Activated CD4-positive, alpha-beta memory T cell treated with anti-CD3 and anti-CD28 coated beads, Interleukin-2, amount 10 ng/mL, durations not matched to agents 7 days and 5 days (primary cell): ENCODE measurements at regions not wholly inside any gene's neighbourhood (a gene's known extent, or its start where the extent isn't known, plus 50 kb on each side); places are given as distances from the start of the nearest gene placed in this dataset.

Experiments used
- CTCF ChIA-PET: fragments of 350-600 bp; sonication (Branson Sonifier 250); formaldehyde crosslinking; loops from one replicate; lab custom pipeline; 2021; ENCODE audit warnings: antibody characterized with exemption, inconsistent platforms; lab: Charles Lee
- POLR2A ChIA-PET: fragments of 350-600 bp; sonication (Branson Sonifier 250); formaldehyde crosslinking; loops from one replicate; lab custom pipeline; 2021; ENCODE audit warnings: antibody characterized with exemption; lab: Charles Lee
- DNase-seq: peaks from one replicate; pipeline ENCODE4 v3.0.0-alpha.2; 2020
- H3K27ac Mint-ChIP-seq: one replicate; pipeline ENCODE4 v1.8.0; 2021; ENCODE audit warnings: mild to moderate bottlenecking, mixed read lengths
- H3K27me3 Mint-ChIP-seq: one replicate; pipeline ENCODE4 v1.8.0; 2021; ENCODE audit warnings: mixed read lengths
- H3K36me3 Mint-ChIP-seq: one replicate; pipeline ENCODE4 v1.8.0; 2021; ENCODE audit warnings: low read depth, mixed read lengths
- H3K4me1 Mint-ChIP-seq: one replicate; pipeline ENCODE4 v1.8.0; 2021; ENCODE audit warnings: mixed read lengths
- H3K4me3 Mint-ChIP-seq: one replicate; pipeline ENCODE4 v1.8.0; 2021; ENCODE audit warnings: mild to moderate bottlenecking, mixed read lengths
- H3K9me3 Mint-ChIP-seq: one replicate; pipeline ENCODE4 v1.8.0; 2021; ENCODE audit warnings: mixed read lengths

DNA sequence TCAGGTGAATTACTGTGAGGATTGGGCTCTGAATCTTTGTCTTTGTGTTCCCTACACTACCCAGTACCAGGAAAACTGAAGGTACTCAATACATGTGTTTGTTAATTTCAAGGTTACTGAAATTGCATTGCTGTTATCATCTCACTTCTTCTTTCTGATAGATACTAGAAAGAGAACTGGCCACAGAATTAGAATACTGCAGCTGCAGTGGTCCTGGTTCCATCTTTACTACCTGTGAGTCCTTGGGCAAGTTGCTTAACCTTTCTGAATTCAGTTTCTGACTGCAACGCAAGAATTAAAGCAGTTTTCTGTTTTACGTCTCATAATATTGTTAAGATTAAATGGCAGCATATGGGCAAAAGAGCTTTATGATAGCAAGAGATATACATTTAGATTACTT is 263.5 kb downstream of the LMO4 start:
- no peaks in the 10 kb centered on the region for H3K9me3 Mint-ChIP-seq
- POLR2A ChIA-PET = no interaction called here
- H3K27ac Mint-ChIP-seq = no peak overlapping the region
- peaks cover 2% of the 10 kb centered on the region for H3K27me3 Mint-ChIP-seq
- H3K4me1 Mint-ChIP-seq = no peaks in the 10 kb centered on the region
- no peak overlapping the region for H3K4me3 Mint-ChIP-seq
- no peaks in the 10 kb centered on the region for H3K36me3 Mint-ChIP-seq
- CTCF ChIA-PET = no interaction called here
- DNase-seq = no peak

GRCh38 chr1:87594736-87595383 is 266.2 kb downstream of the LMO4 start:
- no peak overlapping the region for H3K4me3 Mint-ChIP-seq
- no peaks in the 10 kb centered on the region for H3K9me3 Mint-ChIP-seq
- no peak overlapping the region for H3K27ac Mint-ChIP-seq
- peaks cover 2% of the 10 kb centered on the region for H3K27me3 Mint-ChIP-seq
- ChIA-PET POLR2A (no interaction called here), CTCF (no interaction called here)
- DNase-seq = no peak
- H3K4me1 Mint-ChIP-seq = no peaks in the 10 kb centered on the region
- H3K36me3 Mint-ChIP-seq = no peaks in the 10 kb centered on the region

DNA sequence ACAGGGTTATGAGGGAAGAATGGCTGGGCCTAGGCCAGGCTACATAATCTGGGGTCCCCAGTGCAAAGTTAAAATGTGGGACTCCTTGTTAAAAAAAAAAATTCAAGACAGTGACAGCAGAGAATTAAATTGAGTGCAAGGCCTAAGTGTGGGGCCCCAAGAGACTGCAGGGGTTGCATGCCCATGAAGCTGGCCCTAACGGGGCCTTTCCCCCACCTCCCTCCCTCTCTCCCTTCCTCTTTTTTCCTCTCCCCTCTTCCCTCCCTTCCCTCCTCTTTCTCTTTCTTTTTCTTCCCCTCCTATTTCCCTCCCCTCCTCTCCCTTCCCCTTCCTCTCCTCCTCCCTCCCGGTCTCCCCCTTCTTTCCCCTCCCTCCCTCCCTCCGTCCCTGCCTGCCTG is 266.7 kb downstream of the LMO4 start:
- ChIA-PET CTCF (no interaction called here), POLR2A (no interaction called here)
- no peak for DNase-seq
- no peaks in the 10 kb centered on the region for H3K36me3 Mint-ChIP-seq
- no peaks in the 10 kb centered on the region for H3K4me1 Mint-ChIP-seq
- no peak overlapping the region for H3K4me3 Mint-ChIP-seq
- peaks cover 2% of the 10 kb centered on the region for H3K27me3 Mint-ChIP-seq
- H3K9me3 Mint-ChIP-seq = no peaks in the 10 kb centered on the region
- H3K27ac Mint-ChIP-seq = no peak overlapping the region

DNA sequence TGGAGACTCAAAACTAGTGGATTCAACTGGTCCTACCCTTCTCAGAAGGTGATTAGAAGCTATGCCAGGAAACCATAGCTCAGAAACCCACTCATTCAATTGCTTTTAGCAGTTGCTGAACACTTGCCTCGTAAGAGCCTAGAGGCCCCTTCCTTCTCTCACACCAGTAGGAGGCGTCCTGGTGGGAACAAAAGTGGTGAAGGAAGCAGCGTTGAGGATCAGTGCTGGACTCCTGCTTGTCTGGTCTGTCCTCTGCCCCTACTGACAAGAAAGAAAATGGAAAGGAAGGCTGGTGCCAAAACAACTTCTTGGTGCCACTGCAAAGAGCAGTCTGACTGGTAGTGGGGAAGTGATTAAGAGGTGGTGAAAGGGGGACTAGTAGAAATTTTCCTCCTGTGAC is 269.7 kb downstream of the LMO4 start:
- CTCF ChIA-PET = no interaction called here

GRCh38 chr1:87599569-87599968 is 270.9 kb downstream of the LMO4 start:
- POLR2A ChIA-PET = no interaction called here
- Mint-ChIP-seq H3K9me3 (no peaks in the 10 kb centered on the region), H3K27me3 (no peaks in the 10 kb centered on the region), H3K4me3 (no peak overlapping the region), H3K4me1 (peaks cover 4% of the 10 kb centered on the region), H3K36me3 (no peaks in the 10 kb centered on the region), H3K27ac (no peak overlapping the region)
- CTCF ChIA-PET = no interaction called here
- no peak for DNase-seq

More for the DNA sequence above, 269.7 kb downstream of the LMO4 start:
- no peaks in the 10 kb centered on the region for H3K27me3 Mint-ChIP-seq
- POLR2A ChIA-PET = no interaction called here
- no peaks in the 10 kb centered on the region for H3K9me3 Mint-ChIP-seq
- H3K36me3 Mint-ChIP-seq = no peaks in the 10 kb centered on the region
- DNase-seq = no peak
- H3K4me3 Mint-ChIP-seq = no peak overlapping the region
- no peaks in the 10 kb centered on the region for H3K4me1 Mint-ChIP-seq
- no peak overlapping the region for H3K27ac Mint-ChIP-seq

DNA sequence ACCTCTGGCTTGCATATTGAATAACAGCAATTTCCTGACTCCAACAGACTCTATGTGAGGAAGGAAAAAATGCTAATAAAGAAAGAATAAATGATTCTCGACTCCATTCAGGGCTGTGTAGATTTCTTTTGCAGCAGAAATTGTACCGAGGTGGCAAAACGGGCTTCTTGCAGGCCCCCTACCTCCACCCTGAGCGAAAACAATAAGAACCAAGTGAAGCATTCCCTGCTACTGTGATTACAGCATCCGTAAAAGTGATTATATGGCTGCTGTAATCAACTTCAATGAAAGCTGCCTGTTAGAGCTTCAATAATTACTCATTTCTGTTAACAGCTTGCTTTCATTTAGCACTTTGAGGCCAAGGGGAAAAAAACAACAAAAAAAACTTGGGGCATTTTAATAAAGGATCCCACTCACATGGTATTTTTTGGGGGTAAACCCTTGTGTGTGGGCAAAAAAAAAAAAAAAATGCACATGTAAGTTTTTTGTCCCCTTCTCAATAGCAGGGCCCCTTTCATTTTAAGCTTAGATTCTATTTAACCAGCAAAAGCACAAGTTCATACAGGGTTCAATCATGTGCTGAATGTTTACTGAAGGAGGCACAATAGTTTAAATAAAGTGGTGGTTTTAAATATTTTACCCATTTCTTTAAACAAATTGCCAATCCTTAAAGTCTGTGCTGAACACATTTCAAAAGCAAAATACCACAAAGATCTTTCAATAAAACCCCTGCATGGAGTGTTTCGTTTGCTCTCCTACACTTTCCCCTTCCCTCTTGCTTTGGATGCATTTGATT is 271.6 kb downstream of the LMO4 start:
- Mint-ChIP-seq H3K27ac (no peak overlapping the region), H3K27me3 (no peaks in the 10 kb centered on the region), H3K4me1 (peaks cover 4% of the 10 kb centered on the region), H3K9me3 (no peaks in the 10 kb centered on the region), H3K36me3 (no peaks in the 10 kb centered on the region), H3K4me3 (no peak overlapping the region)
- POLR2A ChIA-PET = no interaction called here
- CTCF ChIA-PET = no interaction called here
- no peak for DNase-seq

DNA sequence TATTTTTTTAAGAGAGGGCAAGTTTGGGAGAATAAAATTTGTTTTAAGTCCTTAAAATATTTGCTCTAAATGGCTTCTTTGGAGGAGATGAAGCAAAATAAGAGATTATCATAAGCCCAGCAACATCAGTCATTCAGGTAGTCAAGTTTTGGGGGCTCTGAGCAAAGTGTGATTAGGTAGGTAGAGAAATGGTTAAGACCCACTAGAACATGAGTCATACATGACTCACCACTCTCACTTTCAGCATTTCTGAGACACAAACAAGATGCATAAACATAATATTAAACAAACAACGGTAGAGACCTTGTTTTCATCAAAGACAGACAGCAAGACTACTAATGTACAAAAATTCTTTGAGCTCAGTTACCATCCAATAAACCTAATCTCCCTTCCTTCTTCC is 272.2 kb downstream of the LMO4 start:
- no peak for DNase-seq
- no peak overlapping the region for H3K4me3 Mint-ChIP-seq
- no peaks in the 10 kb centered on the region for H3K27me3 Mint-ChIP-seq
- peaks cover 4% of the 10 kb centered on the region for H3K4me1 Mint-ChIP-seq
- no peaks in the 10 kb centered on the region for H3K36me3 Mint-ChIP-seq
- no peak overlapping the region for H3K27ac Mint-ChIP-seq
- ChIA-PET POLR2A (no interaction called here), CTCF (no interaction called here)
- no peaks in the 10 kb centered on the region for H3K9me3 Mint-ChIP-seq

- no peaks in the 10 kb centered on the region for H3K27me3 Mint-ChIP-seq
- H3K9me3 Mint-ChIP-seq = no peaks in the 10 kb centered on the region
- POLR2A ChIA-PET = no interaction called here
- H3K27ac Mint-ChIP-seq = no peak overlapping the region
- H3K4me1 Mint-ChIP-seq = peaks cover 4% of the 10 kb centered on the region
- CTCF ChIA-PET = no interaction called here
- no peak for DNase-seq
- no peak overlapping the region for H3K4me3 Mint-ChIP-seq
- H3K36me3 Mint-ChIP-seq = no peaks in the 10 kb centered on the region
Measured at GRCh38 chr1:87603626-87604025, 274.9 kb downstream of the LMO4 start.

- no peak for DNase-seq
- ChIA-PET CTCF (no interaction called here), POLR2A (no interaction called here)
- Mint-ChIP-seq H3K4me3 (no peak overlapping the region), H3K27ac (no peak overlapping the region), H3K4me1 (no peaks in the 10 kb centered on the region), H3K9me3 (no peaks in the 10 kb centered on the region), H3K27me3 (no peaks in the 10 kb centered on the region), H3K36me3 (no peaks in the 10 kb centered on the region)
Measured at GRCh38 chr1:87612956-87613355, 284.3 kb downstream of the LMO4 start.

GRCh38 chr1:87615491-87615890 is 286.8 kb downstream of the LMO4 start:
- H3K27ac Mint-ChIP-seq = no peak overlapping the region
- no peaks in the 10 kb centered on the region for H3K36me3 Mint-ChIP-seq
- H3K4me1 Mint-ChIP-seq = no peaks in the 10 kb centered on the region
- no peak overlapping the region for H3K4me3 Mint-ChIP-seq
- H3K27me3 Mint-ChIP-seq = no peaks in the 10 kb centered on the region
- CTCF ChIA-PET = no interaction called here
- POLR2A ChIA-PET = no interaction called here
- no peak for DNase-seq
- H3K9me3 Mint-ChIP-seq = no peaks in the 10 kb centered on the region

- no peak for DNase-seq
- no peak overlapping the region for H3K4me3 Mint-ChIP-seq
- no peaks in the 10 kb centered on the region for H3K27me3 Mint-ChIP-seq
- POLR2A ChIA-PET = no interaction called here
- no peaks in the 10 kb centered on the region for H3K36me3 Mint-ChIP-seq
- CTCF ChIA-PET = no interaction called here
- H3K9me3 Mint-ChIP-seq = no peaks in the 10 kb centered on the region
- no peaks in the 10 kb centered on the region for H3K4me1 Mint-ChIP-seq
- H3K27ac Mint-ChIP-seq = no peak overlapping the region
Measured at GRCh38 chr1:87615901-87616300, 287.2 kb downstream of the LMO4 start.

DNA sequence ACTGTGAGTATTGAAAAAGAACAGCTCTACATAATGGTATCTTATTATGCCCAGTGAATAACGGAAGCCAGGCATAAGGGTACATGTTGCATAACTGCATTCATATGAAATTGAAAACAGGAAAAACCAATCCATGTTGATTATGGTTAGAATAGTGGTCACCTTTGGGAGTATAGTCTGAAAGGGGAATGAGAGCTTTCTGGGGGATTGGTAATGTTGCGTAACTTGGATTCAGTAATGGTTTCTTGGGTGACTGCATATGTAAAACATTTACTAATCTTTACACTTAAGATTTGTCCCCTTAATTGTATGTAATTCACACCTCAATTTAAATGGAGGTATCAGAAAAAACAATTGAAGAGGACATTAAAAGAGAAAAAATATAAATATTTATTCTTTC is 292.1 kb downstream of the LMO4 start:
- no peaks in the 10 kb centered on the region for H3K36me3 Mint-ChIP-seq
- no peak for DNase-seq
- H3K4me3 Mint-ChIP-seq = no peak overlapping the region
- POLR2A ChIA-PET = no interaction called here
- no peaks in the 10 kb centered on the region for H3K4me1 Mint-ChIP-seq
- H3K27me3 Mint-ChIP-seq = no peaks in the 10 kb centered on the region
- CTCF ChIA-PET = no interaction called here
- H3K27ac Mint-ChIP-seq = no peak overlapping the region
- no peaks in the 10 kb centered on the region for H3K9me3 Mint-ChIP-seq

DNA sequence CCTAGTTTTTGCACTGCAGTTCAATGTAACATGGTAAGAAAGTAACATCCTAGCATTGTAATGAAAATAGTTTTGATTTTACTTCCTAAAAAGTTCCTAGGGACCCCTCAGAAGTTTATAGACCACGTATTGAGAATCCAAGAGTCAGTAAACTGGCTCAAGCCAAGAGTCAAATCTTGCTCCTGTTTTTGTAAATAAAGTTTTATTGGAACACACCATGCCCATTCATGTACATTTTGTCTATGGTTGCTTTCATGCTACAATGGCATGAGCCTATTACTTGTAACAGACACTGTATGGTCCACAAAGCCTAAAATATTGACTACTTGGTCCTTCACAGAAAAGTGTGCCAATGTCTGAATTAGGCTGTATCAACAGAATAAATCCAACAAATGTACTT is 301.0 kb downstream of the LMO4 start:
- Mint-ChIP-seq H3K4me1 (no peaks in the 10 kb centered on the region), H3K4me3 (no peak overlapping the region), H3K27me3 (no peaks in the 10 kb centered on the region), H3K27ac (no peak overlapping the region), H3K36me3 (no peaks in the 10 kb centered on the region), H3K9me3 (peaks cover 7% of the 10 kb centered on the region)
- ChIA-PET CTCF (no interaction called here), POLR2A (no interaction called here)
- no peak for DNase-seq

- ChIA-PET POLR2A (no interaction called here), CTCF (no interaction called here)
- Mint-ChIP-seq H3K27me3 (no peaks in the 10 kb centered on the region), H3K4me3 (no peak overlapping the region), H3K27ac (no peak overlapping the region), H3K4me1 (no peaks in the 10 kb centered on the region), H3K9me3 (peaks cover 7% of the 10 kb centered on the region), H3K36me3 (no peaks in the 10 kb centered on the region)
- DNase-seq = no peak
Measured at GRCh38 chr1:87632232-87632631, 303.6 kb downstream of the LMO4 start.
